ENCODE measurements at regions not wholly inside any gene's neighbourhood (a gene's known extent, or its start where the extent isn't known, plus 50 kb on each side); places are given as distances from the start of the nearest gene placed in this dataset.

DNA sequence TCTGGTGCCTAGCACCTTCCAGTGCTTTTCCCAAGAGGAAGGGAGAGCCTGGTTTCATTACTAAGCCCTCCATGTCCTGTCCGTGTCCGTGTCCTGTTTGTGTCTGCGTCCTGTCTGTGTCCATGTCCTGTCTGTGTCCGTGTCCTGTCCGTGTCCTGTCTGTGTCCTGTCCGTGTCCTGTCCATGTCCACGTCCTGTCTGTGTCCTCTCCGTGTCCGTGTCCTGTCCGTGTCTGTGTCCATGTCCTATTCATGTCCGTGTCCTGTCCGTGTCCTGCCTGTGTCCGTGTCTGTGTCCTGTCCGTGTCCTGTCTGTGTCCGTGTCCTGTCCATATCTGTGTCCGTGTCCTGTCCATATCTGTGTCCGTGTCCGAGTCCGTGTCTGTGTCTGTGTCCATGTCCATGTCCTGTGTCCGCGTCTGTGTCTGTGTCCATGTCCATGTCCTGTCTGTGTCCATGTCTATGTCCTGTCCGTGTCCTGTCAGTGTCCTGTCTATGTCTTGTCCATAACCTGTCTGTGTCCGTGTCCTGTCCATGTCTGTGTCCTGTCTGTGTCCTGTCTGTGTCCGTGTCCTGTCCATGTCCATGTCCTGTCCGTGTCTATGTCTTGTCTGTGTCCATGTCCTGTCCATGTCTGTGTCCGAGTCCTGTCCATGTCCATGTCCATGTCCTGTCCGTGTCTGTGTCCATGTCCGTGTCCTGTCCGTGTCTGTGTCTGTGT, 54.4 kb upstream of the BHLHE23 start:
- Histone ChIP-seq H3K4me1 (replicated peaks in 1 of 2; ENCODE audit: control insufficient read depth in 2 of 2, insufficient read depth in 2 of 2, low read length in 2 of 2) (peaks cover 0 to 23% of the 10 kb centered on the region in 2 experiments; a peak in 2 of 5 replicates), H3K9me1 (ENCODE audit: control insufficient read depth, insufficient read depth, low read length) (no peaks in the 10 kb centered on the region), H3K36me3 (ENCODE audit: control insufficient read depth, insufficient read depth, low read length) (no peaks in the 10 kb centered on the region), H3K9me3 (replicated peaks; ENCODE audit: control insufficient read depth, insufficient read depth, low read depth, low read length) (peaks cover 5% of the 10 kb centered on the region), H2AFZ (ENCODE audit: low read depth, low read length) (no peak overlapping the region), H3K4me2 (ENCODE audit: insufficient read depth, low read length) (no peak overlapping the region), H3K4me3 (no peak overlapping the region), H3K79me2 (ENCODE audit: control insufficient read depth, insufficient read depth, low read length) (no peaks in the 10 kb centered on the region), H3K27me3 (ENCODE audit: control insufficient read depth in 2 of 2, insufficient read depth in 2 of 2, low read length in 2 of 2) (peaks cover 23 to 73% of the 10 kb centered on the region in 2 experiments), H3K27ac (ENCODE audit: extremely low read depth, low read depth, low read length) (no peak overlapping the region; the same call in 2 of the 3 replicates), H4K20me1 (replicated peaks; ENCODE audit: control insufficient read depth, insufficient read depth, low read length) (peaks cover 10% of the 10 kb centered on the region), H3K9ac (ENCODE audit: insufficient read depth in 1 of 2, low read depth in 2 of 2, low read length in 2 of 2) (no peak overlapping the region)
- TF ChIP-seq, protein P1, sequence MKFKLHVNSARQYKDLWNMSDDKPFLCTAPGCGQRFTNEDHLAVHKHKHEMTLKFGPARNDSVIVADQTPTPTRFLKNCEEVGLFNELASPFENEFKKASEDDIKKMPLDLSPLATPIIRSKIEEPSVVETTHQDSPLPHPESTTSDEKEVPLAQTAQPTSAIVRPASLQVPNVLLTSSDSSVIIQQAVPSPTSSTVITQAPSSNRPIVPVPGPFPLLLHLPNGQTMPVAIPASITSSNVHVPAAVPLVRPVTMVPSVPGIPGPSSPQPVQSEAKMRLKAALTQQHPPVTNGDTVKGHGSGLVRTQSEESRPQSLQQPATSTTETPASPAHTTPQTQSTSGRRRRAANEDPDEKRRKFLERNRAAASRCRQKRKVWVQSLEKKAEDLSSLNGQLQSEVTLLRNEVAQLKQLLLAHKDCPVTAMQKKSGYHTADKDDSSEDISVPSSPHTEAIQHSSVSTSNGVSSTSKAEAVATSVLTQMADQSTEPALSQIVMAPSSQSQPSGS (CRISPR knock-in tag; IDR thresholded peaks at IDR 0.05), result no peak
- TF ChIP-seq CTBP1 (IDR thresholded peaks at IDR 0.05; ENCODE audit: borderline replicate concordance) (no peak), MTA1 (IDR thresholded peaks at IDR 0.05; ENCODE audit: borderline replicate concordance) (no peak), NR2C1 (IDR thresholded peaks at IDR 0.05) (no peak), NR2C1 (tag; IDR thresholded peaks at IDR 0.05) (no peak), TEAD2 (tag; IDR thresholded peaks at IDR 0.05) (no peak), SIX5 (IDR thresholded peaks at IDR 0.05; ENCODE audit: borderline replicate concordance in 1 of 2, insufficient read depth in 1 of 2, low read depth in 1 of 2, low read length in 2 of 2) (no peak), ZBTB8A (IDR thresholded peaks at IDR 0.05; ENCODE audit: partially characterized antibody) (no peak), FUS (optimal IDR thresholded peaks at IDR 0.05; ENCODE audit: low read depth, low read length) (no peak), CEBPB (tag; IDR thresholded peaks at IDR 0.05) (no peak), PRPF4 (IDR thresholded peaks at IDR 0.05; ENCODE audit: insufficient read depth, low read depth, low read length, poor library complexity, severe bottlenecking) (no peak)
- TF ChIP-seq, protein P2, sequence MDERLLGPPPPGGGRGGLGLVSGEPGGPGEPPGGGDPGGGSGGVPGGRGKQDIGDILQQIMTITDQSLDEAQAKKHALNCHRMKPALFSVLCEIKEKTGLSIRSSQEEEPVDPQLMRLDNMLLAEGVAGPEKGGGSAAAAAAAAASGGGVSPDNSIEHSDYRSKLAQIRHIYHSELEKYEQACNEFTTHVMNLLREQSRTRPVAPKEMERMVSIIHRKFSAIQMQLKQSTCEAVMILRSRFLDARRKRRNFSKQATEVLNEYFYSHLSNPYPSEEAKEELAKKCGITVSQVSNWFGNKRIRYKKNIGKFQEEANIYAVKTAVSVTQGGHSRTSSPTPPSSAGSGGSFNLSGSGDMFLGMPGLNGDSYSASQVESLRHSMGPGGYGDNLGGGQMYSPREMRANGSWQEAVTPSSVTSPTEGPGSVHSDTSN (CRISPR knock-in tag; IDR thresholded peaks at IDR 0.05; ENCODE audit: low read depth), result no peak
- TF ChIP-seq, protein P2 (tag; conservative IDR thresholded peaks at IDR 0.05; ENCODE audit: low read depth), result no peak
- TF ChIP-seq, protein P3, sequence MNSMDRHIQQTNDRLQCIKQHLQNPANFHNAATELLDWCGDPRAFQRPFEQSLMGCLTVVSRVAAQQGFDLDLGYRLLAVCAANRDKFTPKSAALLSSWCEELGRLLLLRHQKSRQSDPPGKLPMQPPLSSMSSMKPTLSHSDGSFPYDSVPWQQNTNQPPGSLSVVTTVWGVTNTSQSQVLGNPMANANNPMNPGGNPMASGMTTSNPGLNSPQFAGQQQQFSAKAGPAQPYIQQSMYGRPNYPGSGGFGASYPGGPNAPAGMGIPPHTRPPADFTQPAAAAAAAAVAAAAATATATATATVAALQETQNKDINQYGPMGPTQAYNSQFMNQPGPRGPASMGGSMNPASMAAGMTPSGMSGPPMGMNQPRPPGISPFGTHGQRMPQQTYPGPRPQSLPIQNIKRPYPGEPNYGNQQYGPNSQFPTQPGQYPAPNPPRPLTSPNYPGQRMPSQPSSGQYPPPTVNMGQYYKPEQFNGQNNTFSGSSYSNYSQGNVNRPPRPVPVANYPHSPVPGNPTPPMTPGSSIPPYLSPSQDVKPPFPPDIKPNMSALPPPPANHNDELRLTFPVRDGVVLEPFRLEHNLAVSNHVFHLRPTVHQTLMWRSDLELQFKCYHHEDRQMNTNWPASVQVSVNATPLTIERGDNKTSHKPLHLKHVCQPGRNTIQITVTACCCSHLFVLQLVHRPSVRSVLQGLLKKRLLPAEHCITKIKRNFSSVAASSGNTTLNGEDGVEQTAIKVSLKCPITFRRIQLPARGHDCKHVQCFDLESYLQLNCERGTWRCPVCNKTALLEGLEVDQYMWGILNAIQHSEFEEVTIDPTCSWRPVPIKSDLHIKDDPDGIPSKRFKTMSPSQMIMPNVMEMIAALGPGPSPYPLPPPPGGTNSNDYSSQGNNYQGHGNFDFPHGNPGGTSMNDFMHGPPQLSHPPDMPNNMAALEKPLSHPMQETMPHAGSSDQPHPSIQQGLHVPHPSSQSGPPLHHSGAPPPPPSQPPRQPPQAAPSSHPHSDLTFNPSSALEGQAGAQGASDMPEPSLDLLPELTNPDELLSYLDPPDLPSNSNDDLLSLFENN (IDR thresholded peaks at IDR 0.05; ENCODE audit: low read depth in 2 of 2, low read length in 2 of 2), result no peak
- FAIRE-seq (peak; percentile 40), ATAC-seq (no peak), DNase-seq (ENCODE audit: extremely low read depth in 1 of 4, low spot score in 3 of 4) (no peak)
- intact Hi-C loops (cut with micrococcal nuclease) (no loop called here), in situ Hi-C loops (cut with MboI) (no loop called here)
- WGBS (ENCODE audit: insufficient coverage, low coverage, missing lambda C conversion rate), result 3% methylated on average over 29 of the region's 29 CpGs
- ChIA-PET POLR2A (no interaction called here), CTCF (ENCODE audit: low intra/inter-chr PET ratio) (no interaction called here)
- no TSS peak for BruUV-seq (replicated peaks)

Data from K562 (cell line).